ENCODE measurements at regions not wholly inside any gene's neighbourhood (a gene's known extent, or its start where the extent isn't known, plus 50 kb on each side); places are given as distances from the start of the nearest gene placed in this dataset.

DNA sequence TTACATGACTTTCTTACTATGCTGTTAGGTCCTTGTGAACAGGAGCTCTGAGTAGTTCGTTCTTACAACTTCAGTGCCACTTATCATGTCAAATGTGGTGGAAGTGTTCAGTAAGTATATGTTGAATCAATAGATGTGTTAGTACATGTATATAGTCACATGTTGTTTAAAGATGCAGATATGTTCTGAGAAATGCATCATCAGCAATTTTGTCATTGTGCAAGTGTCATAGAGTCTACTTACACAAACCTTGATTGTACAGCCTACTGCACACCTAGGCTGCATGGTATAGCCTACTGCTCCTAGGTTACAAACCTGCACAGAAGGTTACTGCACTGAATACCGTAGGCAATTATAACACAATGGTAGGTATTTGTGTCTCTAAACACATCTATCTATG, 174.8 kb downstream of the GPR37 start:
- TF ChIP-seq EZH2 (IDR thresholded peaks at IDR 0.05; ENCODE audit: low read depth, low read length, severe bottlenecking): no peak
- TF ChIP-seq, protein P1, sequence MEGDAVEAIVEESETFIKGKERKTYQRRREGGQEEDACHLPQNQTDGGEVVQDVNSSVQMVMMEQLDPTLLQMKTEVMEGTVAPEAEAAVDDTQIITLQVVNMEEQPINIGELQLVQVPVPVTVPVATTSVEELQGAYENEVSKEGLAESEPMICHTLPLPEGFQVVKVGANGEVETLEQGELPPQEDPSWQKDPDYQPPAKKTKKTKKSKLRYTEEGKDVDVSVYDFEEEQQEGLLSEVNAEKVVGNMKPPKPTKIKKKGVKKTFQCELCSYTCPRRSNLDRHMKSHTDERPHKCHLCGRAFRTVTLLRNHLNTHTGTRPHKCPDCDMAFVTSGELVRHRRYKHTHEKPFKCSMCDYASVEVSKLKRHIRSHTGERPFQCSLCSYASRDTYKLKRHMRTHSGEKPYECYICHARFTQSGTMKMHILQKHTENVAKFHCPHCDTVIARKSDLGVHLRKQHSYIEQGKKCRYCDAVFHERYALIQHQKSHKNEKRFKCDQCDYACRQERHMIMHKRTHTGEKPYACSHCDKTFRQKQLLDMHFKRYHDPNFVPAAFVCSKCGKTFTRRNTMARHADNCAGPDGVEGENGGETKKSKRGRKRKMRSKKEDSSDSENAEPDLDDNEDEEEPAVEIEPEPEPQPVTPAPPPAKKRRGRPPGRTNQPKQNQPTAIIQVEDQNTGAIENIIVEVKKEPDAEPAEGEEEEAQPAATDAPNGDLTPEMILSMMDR (IDR thresholded peaks at IDR 0.05; ENCODE audit: control extremely low read depth in 1 of 3, insufficient read depth in 1 of 3, low read depth in 1 of 3, low read length in 3 of 3): no peak
